ACC112 (cell line): ENCODE measurements at regions not wholly inside any gene's neighbourhood (a gene's known extent, or its start where the extent isn't known, plus 50 kb on each side); places are given as distances from the start of the nearest gene placed in this dataset.

Experiments used
- H2AFZ ChIP-seq: fragments of 200-600 bp; sonication (generic); one replicate; pipeline ENCODE4 v1.6.0; 2017; ENCODE audit warnings: antibody characterized with exemption, low read length; ENCODE audit not compliant: unreplicated experiment
- H3K27ac ChIP-seq: fragments of 200-600 bp; sonication (generic); 2 replicates; pipeline ENCODE4 v1.5.1; 2014; ENCODE audit warnings: low read depth, mild to moderate bottlenecking, antibody characterized with exemption, low read length, moderate library complexity
- H3K27me3 ChIP-seq: fragments of 200-600 bp; sonication (generic); 2 replicates; pipeline ENCODE4 v1.6.1; 2014; ENCODE audit warnings: mild to moderate bottlenecking, antibody characterized with exemption, low read length, moderate library complexity, mixed read lengths; ENCODE audit not compliant: insufficient read depth
- H3K36me3 ChIP-seq: fragments of 200-600 bp; sonication (generic); 2 replicates; pipeline ENCODE4 v1.6.1; 2016; ENCODE audit warnings: mild to moderate bottlenecking, antibody characterized with exemption, low read length, moderate library complexity, mixed read lengths; ENCODE audit not compliant: insufficient read depth
- H3K4me1 ChIP-seq: fragments of 200-600 bp; sonication (generic); one replicate; pipeline ENCODE4 v1.6.1; 2016; ENCODE audit warnings: low read length, mixed read lengths; ENCODE audit not compliant: insufficient read depth, unreplicated experiment, control insufficient read depth
- H3K4me3 ChIP-seq: fragments of 200-600 bp; sonication (generic); 2 replicates; pipeline ENCODE4 v1.5.1; 2014; ENCODE audit warnings: mild to moderate bottlenecking, low read depth, low read length
- H3K79me2 ChIP-seq: fragments of 200-600 bp; sonication (generic); one replicate; pipeline ENCODE4 v1.6.0; 2016; ENCODE audit warnings: low read length; ENCODE audit not compliant: control insufficient read depth, unreplicated experiment, insufficient read depth

DNA sequence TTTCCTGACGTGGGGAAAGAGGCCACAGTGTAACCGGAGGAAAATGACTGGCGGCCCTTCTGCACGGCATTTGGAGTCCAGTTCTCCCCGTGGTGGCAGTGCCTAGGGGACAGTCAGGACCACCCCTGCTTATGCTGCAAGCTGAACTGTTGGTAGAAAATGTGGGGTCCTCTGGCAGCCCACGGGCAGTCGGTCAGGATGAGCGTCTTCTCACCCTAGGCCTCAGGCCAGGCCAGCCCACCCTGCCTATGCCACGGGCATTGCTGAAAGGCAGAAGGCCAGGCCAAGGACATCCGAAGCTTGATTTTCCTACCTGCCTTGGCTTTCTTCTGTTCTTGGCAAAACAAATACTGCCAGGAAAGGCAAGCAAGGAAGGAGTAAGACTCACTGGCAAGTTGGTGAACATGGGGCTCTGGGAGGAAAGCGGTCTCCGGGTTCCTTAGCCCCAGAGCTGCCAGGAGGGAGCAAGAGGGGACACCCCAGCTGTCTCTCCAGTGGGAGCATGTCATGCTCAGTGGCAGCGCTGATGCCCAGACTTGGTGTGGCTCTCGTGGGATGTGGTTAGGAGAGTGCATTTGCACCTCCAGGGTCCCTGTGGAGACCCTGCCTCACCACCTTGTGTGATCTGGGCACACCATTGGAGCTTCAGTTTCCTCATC, 311.6 kb downstream of the QKI start:
- Histone ChIP-seq H3K27ac (no peak overlapping the region), H3K79me2 (no peaks in the 10 kb centered on the region), H2AFZ (no peak overlapping the region), H3K4me1 (no peaks in the 10 kb centered on the region), H3K4me3 (no peak overlapping the region), H3K27me3 (no peaks in the 10 kb centered on the region), H3K36me3 (no peaks in the 10 kb centered on the region)

DNA sequence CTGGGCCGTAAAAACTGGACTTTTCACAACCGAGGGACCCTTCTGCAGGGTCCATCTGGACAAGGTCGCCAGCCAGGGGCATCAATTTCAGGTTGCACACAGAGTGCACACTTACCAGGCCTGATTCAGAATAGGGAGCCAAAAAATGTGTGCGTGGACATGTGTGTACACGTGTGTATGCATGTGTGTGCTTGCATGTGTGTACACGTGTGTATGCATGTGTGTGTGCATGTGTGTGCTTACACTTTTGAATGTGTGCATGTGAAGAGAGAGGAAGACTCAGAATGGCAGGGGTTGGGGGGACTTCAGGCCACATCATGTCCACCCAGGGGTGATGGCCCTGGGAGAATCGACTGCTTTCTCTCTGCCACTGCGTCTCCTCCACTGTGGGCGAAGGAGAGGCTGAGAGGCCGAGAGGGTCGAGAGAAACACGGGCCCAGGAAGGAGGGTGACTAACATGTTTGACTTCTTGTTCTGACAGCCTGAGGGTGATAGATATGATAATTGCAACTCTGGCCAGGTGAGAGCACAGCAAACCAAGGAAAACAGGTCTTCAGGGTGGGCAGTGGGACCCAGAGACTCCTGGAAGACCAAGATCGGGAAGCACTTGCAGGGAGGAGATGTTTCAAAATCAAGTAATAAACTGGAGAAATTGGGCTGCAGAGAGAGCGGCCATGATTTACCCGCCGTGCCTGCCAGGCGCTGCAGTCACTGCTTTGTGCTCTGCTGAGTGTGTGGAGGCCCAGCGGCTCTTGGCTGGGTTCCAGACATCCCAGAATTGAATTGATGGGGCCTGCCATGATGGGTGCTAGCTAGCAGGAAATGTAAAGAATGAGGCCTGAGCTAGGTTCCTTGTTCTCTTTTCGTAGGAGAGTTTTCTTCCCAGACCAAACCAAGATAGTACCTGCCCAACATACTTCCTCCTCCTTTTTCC, 310.8 kb downstream of the QKI start:
- Histone ChIP-seq H3K36me3 (no peaks in the 10 kb centered on the region), H3K79me2 (no peaks in the 10 kb centered on the region), H3K4me1 (no peaks in the 10 kb centered on the region), H2AFZ (no peak overlapping the region), H3K27me3 (no peaks in the 10 kb centered on the region), H3K4me3 (no peak overlapping the region), H3K27ac (no peak overlapping the region)

DNA sequence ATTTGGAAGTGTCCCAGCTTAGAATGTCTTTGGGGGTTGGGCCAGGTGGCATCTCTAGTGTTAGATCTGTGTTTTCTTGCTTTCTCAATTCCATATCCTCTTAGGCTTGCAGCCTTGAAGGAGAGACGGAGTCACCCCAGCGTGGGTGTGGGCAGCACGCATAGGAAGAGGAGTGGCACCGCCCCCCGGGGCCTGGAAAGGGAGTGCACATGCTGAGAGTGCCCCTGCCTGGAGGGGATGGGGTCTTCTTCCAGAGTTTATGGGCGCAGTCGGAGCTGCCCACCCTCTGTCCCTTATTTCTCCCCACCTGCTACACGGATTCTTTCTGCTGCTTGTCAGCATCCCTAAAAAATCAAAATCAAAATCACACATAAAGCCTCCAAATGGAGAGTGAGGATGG, 309.7 kb downstream of the QKI start:
- H2AFZ ChIP-seq = no peak overlapping the region
- no peak overlapping the region for H3K27ac ChIP-seq
- H3K4me3 ChIP-seq = no peak overlapping the region
- H3K27me3 ChIP-seq = no peaks in the 10 kb centered on the region
- no peaks in the 10 kb centered on the region for H3K79me2 ChIP-seq
- no peaks in the 10 kb centered on the region for H3K4me1 ChIP-seq
- no peaks in the 10 kb centered on the region for H3K36me3 ChIP-seq

DNA sequence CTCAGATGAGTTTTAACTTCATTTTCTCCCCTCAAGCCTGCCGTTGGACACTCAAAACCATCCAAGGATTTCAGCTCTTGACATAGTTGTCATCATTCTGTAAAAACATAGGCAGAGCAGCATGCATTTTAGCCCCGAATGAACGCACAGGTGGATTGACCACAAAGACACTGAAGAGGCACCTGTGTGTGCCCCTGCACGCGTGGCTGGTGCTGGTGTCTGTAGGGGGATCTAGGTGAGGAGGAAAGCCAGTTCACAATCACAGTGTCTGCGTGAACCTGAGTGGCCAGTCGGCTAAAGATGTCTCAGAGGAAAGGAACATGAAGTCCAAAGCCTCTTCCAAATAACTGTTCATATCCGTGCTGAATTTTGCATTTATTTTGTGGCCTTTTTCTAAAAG, 309.2 kb downstream of the QKI start:
- no peaks in the 10 kb centered on the region for H3K79me2 ChIP-seq
- no peaks in the 10 kb centered on the region for H3K36me3 ChIP-seq
- H3K27me3 ChIP-seq = no peaks in the 10 kb centered on the region
- H3K4me1 ChIP-seq = no peaks in the 10 kb centered on the region
- no peak overlapping the region for H3K27ac ChIP-seq
- no peak overlapping the region for H3K4me3 ChIP-seq
- H2AFZ ChIP-seq = no peak overlapping the region

DNA sequence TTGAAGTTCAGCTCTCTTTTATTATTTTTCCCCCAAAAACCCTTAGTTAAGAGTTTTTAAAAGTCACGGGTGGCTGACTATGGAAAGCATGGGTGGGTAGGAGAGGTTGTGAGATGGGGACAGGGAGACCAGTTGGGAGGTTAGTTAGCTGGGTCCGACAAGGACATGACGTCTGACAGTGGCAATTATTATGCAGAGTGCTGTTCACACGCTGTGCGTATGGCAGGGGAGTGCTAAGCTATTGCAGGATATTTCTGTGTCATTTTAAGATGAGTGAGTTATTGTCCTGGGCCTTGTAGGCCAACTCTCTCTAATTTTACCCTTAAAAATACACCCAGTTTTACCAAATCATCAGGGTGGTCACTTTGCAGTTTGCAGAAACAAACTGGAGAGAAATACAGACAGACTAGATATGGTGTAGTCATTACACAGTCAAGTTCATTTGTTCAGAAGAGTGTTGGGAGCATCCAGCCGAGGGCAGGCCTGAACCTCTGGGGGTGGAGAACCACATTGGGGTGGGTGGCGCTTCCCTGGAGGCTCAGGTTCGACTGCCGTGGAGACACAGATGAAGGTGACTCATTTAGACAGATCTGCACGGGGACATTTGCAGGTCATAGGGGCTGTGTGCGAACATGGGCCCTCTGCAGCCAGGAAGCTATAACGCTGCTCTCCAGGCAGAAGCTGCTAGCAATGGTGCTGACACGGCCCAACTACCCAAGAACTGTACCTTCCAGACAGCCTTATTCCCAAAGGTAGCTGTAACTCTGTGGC, 307.6 kb downstream of the QKI start:
- H3K27ac ChIP-seq = no peak overlapping the region
- H3K4me3 ChIP-seq = no peak overlapping the region
- H3K27me3 ChIP-seq = no peaks in the 10 kb centered on the region
- H3K79me2 ChIP-seq = no peaks in the 10 kb centered on the region
- no peak overlapping the region for H2AFZ ChIP-seq
- H3K4me1 ChIP-seq = no peaks in the 10 kb centered on the region
- H3K36me3 ChIP-seq = no peaks in the 10 kb centered on the region

GRCh38 chr6:163721435-163721834, 306.9 kb downstream of the QKI start:
- H3K4me1 ChIP-seq = no peaks in the 10 kb centered on the region
- no peak overlapping the region for H2AFZ ChIP-seq
- H3K36me3 ChIP-seq = no peaks in the 10 kb centered on the region
- no peak overlapping the region for H3K27ac ChIP-seq
- H3K27me3 ChIP-seq = no peaks in the 10 kb centered on the region
- H3K79me2 ChIP-seq = no peaks in the 10 kb centered on the region
- H3K4me3 ChIP-seq = no peak overlapping the region

GRCh38 chr6:163720460-163721235, 306.1 kb downstream of the QKI start:
- Histone ChIP-seq H3K36me3 (no peaks in the 10 kb centered on the region), H3K27me3 (no peaks in the 10 kb centered on the region), H3K79me2 (no peaks in the 10 kb centered on the region), H3K27ac (no peak overlapping the region), H3K4me1 (no peaks in the 10 kb centered on the region), H2AFZ (no peak overlapping the region), H3K4me3 (no peak overlapping the region)

DNA sequence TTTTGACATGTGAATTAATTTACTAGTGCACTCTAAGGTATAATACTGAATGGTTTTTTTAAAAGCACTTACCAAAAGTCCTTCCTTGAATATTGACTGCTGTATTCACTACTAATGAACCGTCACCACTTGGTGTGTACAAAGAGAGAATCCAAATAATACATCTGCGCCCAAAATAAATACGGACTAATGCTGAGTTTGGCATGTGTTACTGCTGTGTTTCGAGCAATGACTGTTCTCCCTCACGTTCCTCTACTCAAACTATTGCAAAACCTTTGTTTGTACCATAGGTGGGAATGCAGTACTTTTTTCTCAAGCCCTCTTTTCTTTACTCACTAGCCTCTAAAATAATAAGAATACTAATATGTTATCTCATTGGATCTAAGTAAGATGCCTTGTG, 305.5 kb downstream of the QKI start:
- H3K79me2 ChIP-seq = no peaks in the 10 kb centered on the region
- no peak overlapping the region for H3K27ac ChIP-seq
- H3K36me3 ChIP-seq = no peaks in the 10 kb centered on the region
- H3K4me3 ChIP-seq = no peak overlapping the region
- H2AFZ ChIP-seq = no peak overlapping the region
- no peaks in the 10 kb centered on the region for H3K4me1 ChIP-seq
- no peaks in the 10 kb centered on the region for H3K27me3 ChIP-seq

- no peak overlapping the region for H3K4me3 ChIP-seq
- no peaks in the 10 kb centered on the region for H3K27me3 ChIP-seq
- H2AFZ ChIP-seq = no peak overlapping the region
- no peaks in the 10 kb centered on the region for H3K4me1 ChIP-seq
- no peaks in the 10 kb centered on the region for H3K36me3 ChIP-seq
- H3K27ac ChIP-seq = no peak overlapping the region
- H3K79me2 ChIP-seq = no peaks in the 10 kb centered on the region
Measured at GRCh38 chr6:163719028-163719742, 304.7 kb downstream of the QKI start.

GRCh38 chr6:163718537-163718936, 304.0 kb downstream of the QKI start:
- no peak overlapping the region for H3K27ac ChIP-seq
- no peak overlapping the region for H2AFZ ChIP-seq
- no peaks in the 10 kb centered on the region for H3K4me1 ChIP-seq
- no peaks in the 10 kb centered on the region for H3K27me3 ChIP-seq
- no peak overlapping the region for H3K4me3 ChIP-seq
- no peaks in the 10 kb centered on the region for H3K79me2 ChIP-seq
- no peaks in the 10 kb centered on the region for H3K36me3 ChIP-seq
